Nephron (organoid): ENCODE measurements at regions not wholly inside any gene's neighbourhood (a gene's known extent, or its start where the extent isn't known, plus 50 kb on each side); places are given as distances from the start of the nearest gene placed in this dataset.

Source experiments
- H3K27ac Mint-ChIP-seq, 3 experiments: 2 replicates each; pipeline ENCODE4 v1.8.0; 2020; ENCODE audit warnings: mixed read lengths in 3 of 3, mild to moderate bottlenecking in 2 of 3, moderate library complexity in 1 of 3
- H3K27me3 Mint-ChIP-seq: 2 replicates; pipeline ENCODE4 v1.8.0; 2021; ENCODE audit warnings: low read depth, mild to moderate bottlenecking, moderate library complexity, mixed read lengths
- H3K36me3 Mint-ChIP-seq: 2 replicates; pipeline ENCODE4 v1.8.0; 2020; ENCODE audit warnings: low read depth, mixed read lengths
- H3K4me1 Mint-ChIP-seq: 2 replicates; pipeline ENCODE4 v1.8.0; 2020; ENCODE audit warnings: mixed read lengths
- H3K4me3 Mint-ChIP-seq, 3 experiments: 2 replicates each; pipeline ENCODE4 v1.8.0; 2020; ENCODE audit warnings: mild to moderate bottlenecking in 3 of 3, mixed read lengths in 3 of 3, moderate library complexity in 2 of 3
- H3K9me3 Mint-ChIP-seq: 2 replicates; pipeline ENCODE4 v1.8.0; 2020; ENCODE audit warnings: mixed read lengths
- TF ChIP-seq, protein P1 (sequence below), 3 experiments: fragments of 200-600 bp; sonication (generic); IDR thresholded peaks; one replicate each; pipeline ENCODE4 v1.5.0; 2021; ENCODE audit warnings: antibody characterized with exemption in 3 of 3; ENCODE audit not compliant: unreplicated experiment in 3 of 3

DNA sequence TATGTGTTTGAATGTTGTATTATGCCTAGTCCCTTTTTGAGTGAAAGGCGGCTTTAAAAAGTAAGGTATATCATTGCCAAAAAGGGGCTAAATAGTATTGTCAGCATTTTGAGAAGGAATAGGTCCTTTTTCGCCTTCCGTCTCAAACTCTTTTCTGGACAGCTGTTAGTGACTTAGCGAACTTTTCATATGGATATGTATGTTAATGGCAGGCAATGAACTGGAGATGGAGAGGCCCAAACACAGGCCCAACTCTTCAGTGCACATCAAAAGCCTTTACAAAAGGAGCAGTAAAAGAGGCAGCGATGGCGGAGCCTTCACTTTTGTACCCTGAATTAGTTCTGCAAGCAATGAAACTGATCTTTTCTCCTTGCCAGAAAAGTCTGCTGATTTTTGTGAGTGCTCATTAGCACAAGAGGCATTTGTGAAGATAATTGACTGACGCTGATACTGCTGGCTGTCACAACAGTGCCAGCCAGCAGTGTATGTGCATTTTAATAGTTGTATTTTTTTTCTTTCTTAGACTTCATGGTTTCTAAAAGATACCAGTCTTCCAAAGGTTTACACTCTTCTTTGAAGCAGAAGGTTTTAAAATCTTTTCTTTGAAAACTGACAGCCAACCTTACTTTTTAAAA lies 243.7 kb upstream of the SP8 start:
- peaks cover 4% of the 10 kb centered on the region for H3K27me3 Mint-ChIP-seq
- H3K27ac Mint-ChIP-seq = no peak overlapping the region
- no peaks in the 10 kb centered on the region for H3K9me3 Mint-ChIP-seq
- TF ChIP-seq, protein P1, sequence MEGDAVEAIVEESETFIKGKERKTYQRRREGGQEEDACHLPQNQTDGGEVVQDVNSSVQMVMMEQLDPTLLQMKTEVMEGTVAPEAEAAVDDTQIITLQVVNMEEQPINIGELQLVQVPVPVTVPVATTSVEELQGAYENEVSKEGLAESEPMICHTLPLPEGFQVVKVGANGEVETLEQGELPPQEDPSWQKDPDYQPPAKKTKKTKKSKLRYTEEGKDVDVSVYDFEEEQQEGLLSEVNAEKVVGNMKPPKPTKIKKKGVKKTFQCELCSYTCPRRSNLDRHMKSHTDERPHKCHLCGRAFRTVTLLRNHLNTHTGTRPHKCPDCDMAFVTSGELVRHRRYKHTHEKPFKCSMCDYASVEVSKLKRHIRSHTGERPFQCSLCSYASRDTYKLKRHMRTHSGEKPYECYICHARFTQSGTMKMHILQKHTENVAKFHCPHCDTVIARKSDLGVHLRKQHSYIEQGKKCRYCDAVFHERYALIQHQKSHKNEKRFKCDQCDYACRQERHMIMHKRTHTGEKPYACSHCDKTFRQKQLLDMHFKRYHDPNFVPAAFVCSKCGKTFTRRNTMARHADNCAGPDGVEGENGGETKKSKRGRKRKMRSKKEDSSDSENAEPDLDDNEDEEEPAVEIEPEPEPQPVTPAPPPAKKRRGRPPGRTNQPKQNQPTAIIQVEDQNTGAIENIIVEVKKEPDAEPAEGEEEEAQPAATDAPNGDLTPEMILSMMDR (IDR thresholded peaks at IDR 0.05; ENCODE audit: unreplicated experiment in 3 of 3) = no peak
- no peak overlapping the region for H3K4me3 Mint-ChIP-seq
- no peaks in the 10 kb centered on the region for H3K36me3 Mint-ChIP-seq
- no peaks in the 10 kb centered on the region for H3K4me1 Mint-ChIP-seq

DNA sequence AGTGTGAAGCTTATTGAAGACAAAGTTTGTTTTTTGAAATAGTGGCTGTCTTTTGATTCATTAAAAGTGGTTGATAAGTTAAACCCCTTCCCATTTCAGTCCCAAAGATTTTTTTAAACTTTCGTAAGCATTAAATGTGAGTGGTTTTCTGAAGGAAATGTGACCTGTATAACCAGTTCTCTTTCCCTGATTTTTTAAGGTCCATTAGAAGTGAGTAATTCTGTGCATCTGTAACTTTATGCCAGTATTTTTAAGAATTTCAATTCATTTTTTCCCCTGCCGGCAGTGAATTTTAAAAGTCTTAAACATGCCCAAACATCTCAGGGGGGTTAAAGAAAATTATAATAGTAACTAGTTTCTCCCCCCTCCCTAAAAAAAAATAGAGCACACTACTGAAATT lies 254.6 kb upstream of the SP8 start:
- peaks cover 4% of the 10 kb centered on the region for H3K27me3 Mint-ChIP-seq
- peaks cover 8% of the 10 kb centered on the region for H3K4me1 Mint-ChIP-seq
- peaks cover 16% of the 10 kb centered on the region for H3K9me3 Mint-ChIP-seq

DNA sequence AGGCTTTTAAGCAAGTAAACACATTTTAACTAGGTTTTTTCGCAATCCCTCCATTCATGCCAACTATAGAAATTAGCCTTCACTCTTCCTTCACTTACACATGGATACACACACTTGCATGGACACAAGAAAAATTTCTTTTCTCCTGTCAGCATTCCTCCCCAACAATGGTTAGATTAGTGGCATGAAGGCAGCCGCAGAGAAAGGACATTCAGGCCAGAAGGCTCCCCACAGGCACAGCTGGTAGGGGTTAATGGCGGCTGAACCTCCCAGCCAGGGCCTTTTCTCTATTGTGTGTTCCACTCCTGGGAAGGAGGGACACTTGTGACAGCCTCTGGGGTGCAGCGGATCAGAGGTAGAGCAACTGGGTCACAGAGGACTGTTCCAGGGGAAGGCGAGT lies 255.0 kb upstream of the SP8 start:
- Mint-ChIP-seq H3K27ac (peak overlapping the region in 1 of 3 experiments; percentile 2), H3K9me3 (peaks cover 14% of the 10 kb centered on the region), H3K4me3 (no peak overlapping the region), H3K27me3 (peaks cover 2% of the 10 kb centered on the region), H3K4me1 (peaks cover 8% of the 10 kb centered on the region), H3K36me3 (no peaks in the 10 kb centered on the region)
- TF ChIP-seq, protein P1 (IDR thresholded peaks at IDR 0.05; ENCODE audit: unreplicated experiment in 3 of 3) = no peak

More for the DNA sequence above, 254.6 kb upstream of the SP8 start:
- H3K4me3 Mint-ChIP-seq = no peak overlapping the region
- H3K27ac Mint-ChIP-seq = peak overlapping the region in 1 of 3 experiments; percentile 2
- TF ChIP-seq, protein P1 (IDR thresholded peaks at IDR 0.05; ENCODE audit: unreplicated experiment in 3 of 3) = no peak
- H3K36me3 Mint-ChIP-seq = no peaks in the 10 kb centered on the region

DNA sequence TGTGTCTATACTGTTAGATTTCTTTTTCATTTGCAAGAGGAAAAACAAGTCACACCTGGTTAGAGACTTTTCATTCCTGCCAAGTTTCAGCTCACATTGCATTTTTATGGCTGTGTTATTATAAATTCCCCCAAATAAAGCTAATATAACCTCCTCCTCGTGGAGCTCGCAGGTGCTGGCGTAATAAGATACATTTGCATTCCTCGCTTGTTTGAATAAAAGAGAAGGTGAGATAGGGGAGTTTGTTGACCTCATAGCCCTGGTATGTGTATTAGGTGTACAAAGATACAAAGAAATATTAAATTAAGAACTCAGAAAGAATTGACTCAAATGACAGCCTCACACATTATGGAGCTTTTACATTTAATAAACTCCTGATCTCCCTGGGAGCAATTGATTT lies 257.7 kb upstream of the SP8 start:
- Mint-ChIP-seq H3K27me3 (no peaks in the 10 kb centered on the region), H3K27ac (no peak overlapping the region), H3K36me3 (no peaks in the 10 kb centered on the region), H3K4me1 (peaks cover 8% of the 10 kb centered on the region), H3K9me3 (no peaks in the 10 kb centered on the region), H3K4me3 (no peak overlapping the region)
- TF ChIP-seq, protein P1 (IDR thresholded peaks at IDR 0.05; ENCODE audit: unreplicated experiment in 3 of 3) = no peak

DNA sequence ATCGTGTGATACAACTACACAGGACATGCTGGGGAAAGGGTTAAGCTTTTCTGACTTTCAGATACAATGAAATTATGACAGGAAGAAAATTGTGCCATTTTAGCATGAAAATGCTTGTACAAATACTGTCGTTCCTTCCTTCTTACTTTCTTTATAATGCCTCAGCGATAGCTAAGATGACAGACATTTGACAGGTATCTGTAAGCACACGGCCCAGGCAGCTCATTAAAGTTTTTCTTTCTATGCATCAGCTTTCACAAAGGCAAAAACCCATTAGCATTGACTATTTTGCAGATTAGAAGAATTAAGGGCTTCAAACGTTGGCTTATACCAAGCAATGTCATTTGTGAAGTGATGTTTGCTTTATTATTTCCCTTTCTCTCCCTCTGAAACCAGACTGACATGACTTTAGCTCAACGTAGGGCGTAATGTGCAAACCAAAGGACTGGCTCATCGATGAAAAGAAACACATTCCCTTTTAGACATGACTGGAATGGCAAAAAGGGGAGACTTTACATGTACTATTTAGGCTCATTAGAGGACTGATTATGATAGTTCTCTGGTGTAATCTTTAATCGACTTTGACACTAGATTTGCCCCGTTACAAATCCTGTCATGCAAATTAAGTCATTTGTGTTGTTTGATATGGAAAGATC lies 258.4 kb upstream of the SP8 start:
- H3K27me3 Mint-ChIP-seq = no peaks in the 10 kb centered on the region
- TF ChIP-seq, protein P1 (IDR thresholded peaks at IDR 0.05; ENCODE audit: unreplicated experiment in 3 of 3) = no peak

DNA sequence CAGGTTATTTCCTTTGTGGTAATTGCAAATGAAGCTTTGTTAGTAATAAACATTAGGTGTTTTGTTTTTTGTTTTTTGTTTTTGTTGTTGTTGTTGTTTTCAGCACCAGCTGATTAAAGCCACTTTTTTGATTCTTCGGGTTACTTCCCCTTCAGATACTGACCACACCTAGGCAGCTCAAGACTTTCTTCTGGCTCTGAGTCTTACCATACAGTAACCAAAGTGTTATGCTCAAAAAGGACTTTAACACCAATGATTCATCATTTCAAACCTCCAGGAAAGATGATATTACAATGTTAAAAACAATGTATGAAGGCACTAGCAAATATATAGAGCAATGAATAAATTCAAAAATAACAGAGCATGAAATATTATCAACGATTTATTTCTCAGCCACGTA lies 265.2 kb upstream of the SP8 start:
- Mint-ChIP-seq H3K27ac (no peak overlapping the region), H3K4me1 (no peaks in the 10 kb centered on the region), H3K4me3 (no peak overlapping the region)

More for the DNA sequence above, 258.4 kb upstream of the SP8 start:
- Mint-ChIP-seq H3K9me3 (no peaks in the 10 kb centered on the region), H3K36me3 (no peaks in the 10 kb centered on the region), H3K4me1 (peaks cover 8% of the 10 kb centered on the region), H3K27ac (no peak overlapping the region), H3K4me3 (no peak overlapping the region)

More for the DNA sequence above, 265.2 kb upstream of the SP8 start:
- Mint-ChIP-seq H3K36me3 (no peaks in the 10 kb centered on the region), H3K27me3 (no peaks in the 10 kb centered on the region), H3K9me3 (peaks cover under 1% of the 10 kb centered on the region)
- TF ChIP-seq, protein P1 (IDR thresholded peaks at IDR 0.05; ENCODE audit: unreplicated experiment in 3 of 3) = no peak
